ENCODE measurements at regions not wholly inside any gene's neighbourhood (a gene's known extent, or its start where the extent isn't known, plus 50 kb on each side); places are given as distances from the start of the nearest gene placed in this dataset.

GRCh38 chr5:89230178-89230577, 347.2 kb upstream of the MEF2C start:
- no peak overlapping the region for H3K9ac ChIP-seq (ENCODE audit: low read length)
- no peaks in the 10 kb centered on the region for H3K9me3 ChIP-seq (ENCODE audit: low read length)
- H4K20me1 ChIP-seq (ENCODE audit: insufficient read depth), result no peaks in the 10 kb centered on the region
- H3K9me2 ChIP-seq (ENCODE audit: insufficient read depth, low read length), result no peaks in the 10 kb centered on the region
- no peak overlapping the region for H3K27ac ChIP-seq (ENCODE audit: low read length)
- no peaks in the 10 kb centered on the region for H3F3A ChIP-seq (ENCODE audit: insufficient read depth, low read length, poor library complexity, severe bottlenecking)
- no peaks in the 10 kb centered on the region for H3K36me3 ChIP-seq (ENCODE audit: insufficient read depth, low read length)
- TF ChIP-seq MXI1 (conservative IDR thresholded peaks at IDR 0.05; ENCODE audit: poor library complexity, severe bottlenecking) (no peak), SMC3 (conservative IDR thresholded peaks at IDR 0.05; ENCODE audit: poor library complexity) (no peak), TAF1 (IDR thresholded peaks at IDR 0.05; ENCODE audit: low read depth) (no peak), EP300 (conservative IDR thresholded peaks at IDR 0.05; ENCODE audit: poor library complexity, severe bottlenecking) (no peak), EZH2 (IDR thresholded peaks at IDR 0.05; ENCODE audit: borderline replicate concordance, insufficient read depth, low read length, poor library complexity, severe bottlenecking) (no peak), POLR2AphosphoS5 (IDR thresholded peaks at IDR 0.05) (no peak), REST (IDR thresholded peaks at IDR 0.05; ENCODE audit: borderline replicate concordance) (no peak), RAD21 (conservative IDR thresholded peaks at IDR 0.05) (no peak), CTCF (IDR thresholded peaks at IDR 0.05; ENCODE audit: poor library complexity, severe bottlenecking) (no peak)
- no peak overlapping the region for H2AFZ ChIP-seq (ENCODE audit: low read depth, low read length)
- H3K27me3 ChIP-seq (ENCODE audit: insufficient read depth, low read depth, low read length), result no peaks in the 10 kb centered on the region
- H3K79me2 ChIP-seq (replicated peaks; ENCODE audit: insufficient read depth, low read length), result no peaks in the 10 kb centered on the region
- no peak overlapping the region for H3K4me2 ChIP-seq (ENCODE audit: low read length)
- no peak overlapping the region for H3K4me3 ChIP-seq (ENCODE audit: low read length)

- Histone ChIP-seq H3K79me2 (replicated peaks; ENCODE audit: insufficient read depth, low read length) (no peaks in the 10 kb centered on the region), H3K27ac (ENCODE audit: low read length) (no peak overlapping the region), H3K4me3 (ENCODE audit: low read length) (no peak overlapping the region), H3K9ac (ENCODE audit: low read length) (no peak overlapping the region), H3K27me3 (ENCODE audit: insufficient read depth, low read depth, low read length) (no peaks in the 10 kb centered on the region), H4K20me1 (ENCODE audit: insufficient read depth) (no peaks in the 10 kb centered on the region), H3F3A (ENCODE audit: insufficient read depth, low read length, poor library complexity, severe bottlenecking) (no peaks in the 10 kb centered on the region), H3K9me3 (ENCODE audit: low read length) (no peaks in the 10 kb centered on the region), H3K9me2 (ENCODE audit: insufficient read depth, low read length) (no peaks in the 10 kb centered on the region), H3K36me3 (ENCODE audit: insufficient read depth, low read length) (no peaks in the 10 kb centered on the region), H3K4me2 (ENCODE audit: low read length) (no peak overlapping the region), H2AFZ (ENCODE audit: low read depth, low read length) (no peak overlapping the region)
- TF ChIP-seq MXI1 (conservative IDR thresholded peaks at IDR 0.05; ENCODE audit: poor library complexity, severe bottlenecking), result no peak
These were observed 346.5 kb upstream of the MEF2C start for GRCh38 chr5:89229331-89230070.

Data from neural cell (in vitro differentiated cells).